Smooth muscle cell (in vitro differentiated cells): ENCODE measurements at regions not wholly inside any gene's neighbourhood (a gene's known extent, or its start where the extent isn't known, plus 50 kb on each side); places are given as distances from the start of the nearest gene placed in this dataset.

Experiments used
- DNase-seq: peaks from one replicate; lab custom pipeline; 2025; ENCODE audit not compliant: unreplicated experiment; lab: John Stamatoyannopoulos, UW
- H2AFZ ChIP-seq: fragments of 200-600 bp; sonication (generic); 2 replicates; pipeline ENCODE4 v1.6.0; 2016; ENCODE audit warnings: antibody characterized with exemption, low read depth, mild to moderate bottlenecking
- H3F3A ChIP-seq: fragments of 200-600 bp; sonication (generic); 2 replicates; pipeline ENCODE4 v1.6.0; 2017; ENCODE audit warnings: antibody characterized with exemption, low read depth
- H3K27ac ChIP-seq: fragments of 200-600 bp; sonication (generic); 2 replicates; pipeline ENCODE4 v1.5.1; 2016; ENCODE audit warnings: low read depth, mild to moderate bottlenecking
- H3K27me3 ChIP-seq: fragments of 200-600 bp; sonication (generic); 2 replicates; pipeline ENCODE4 v1.6.1; 2016; ENCODE audit warnings: low read depth, mild to moderate bottlenecking
- H3K36me3 ChIP-seq: fragments of 200-600 bp; sonication (generic); 2 replicates; pipeline ENCODE4 v1.5.1; 2016; ENCODE audit warnings: low read depth
- H3K4me1 ChIP-seq: fragments of 200-600 bp; sonication (generic); 2 replicates; pipeline ENCODE4 v1.5.1; 2016; ENCODE audit warnings: low read depth
- H3K4me2 ChIP-seq: fragments of 200-600 bp; sonication (generic); 2 replicates; pipeline ENCODE4 v1.6.0; 2016; ENCODE audit warnings: mild to moderate bottlenecking
- H3K4me3 ChIP-seq: fragments of 200-600 bp; sonication (generic); 2 replicates; pipeline ENCODE4 v1.5.1; 2016; ENCODE audit warnings: mild to moderate bottlenecking
- H3K79me2 ChIP-seq: fragments of 200-600 bp; sonication (generic); 2 replicates; pipeline ENCODE4 v1.6.0; 2016; ENCODE audit warnings: low read depth, mild to moderate bottlenecking
- H3K9ac ChIP-seq: fragments of 200-600 bp; sonication (generic); 2 replicates; pipeline ENCODE4 v1.6.0; 2016; ENCODE audit warnings: low read depth
- H3K9me3 ChIP-seq: fragments of 200-600 bp; sonication (generic); replicated peaks from 2 replicates; pipeline ENCODE4 v1.5.1; 2016; ENCODE audit warnings: low read depth
- H4K20me1 ChIP-seq: fragments of 200-600 bp; sonication (generic); 2 replicates; pipeline ENCODE4 v1.6.0; 2016; ENCODE audit warnings: low read depth
- CTCF ChIP-seq: fragments of 200-600 bp; sonication (generic); IDR thresholded peaks from 2 replicates; pipeline ENCODE4 v1.5.1; 2017; ENCODE audit warnings: borderline replicate concordance, mild to moderate bottlenecking, antibody characterized with exemption; ENCODE audit not compliant: insufficient read depth, poor library complexity, severe bottlenecking
- WGBS: methylation state at CpG from one replicate; pipeline ENCODE4 v1.1.7; 2016; ENCODE audit warnings: low lambda C conversion rate; 5-methylcytosine and 5-hydroxymethylcytosine counted together

DNA sequence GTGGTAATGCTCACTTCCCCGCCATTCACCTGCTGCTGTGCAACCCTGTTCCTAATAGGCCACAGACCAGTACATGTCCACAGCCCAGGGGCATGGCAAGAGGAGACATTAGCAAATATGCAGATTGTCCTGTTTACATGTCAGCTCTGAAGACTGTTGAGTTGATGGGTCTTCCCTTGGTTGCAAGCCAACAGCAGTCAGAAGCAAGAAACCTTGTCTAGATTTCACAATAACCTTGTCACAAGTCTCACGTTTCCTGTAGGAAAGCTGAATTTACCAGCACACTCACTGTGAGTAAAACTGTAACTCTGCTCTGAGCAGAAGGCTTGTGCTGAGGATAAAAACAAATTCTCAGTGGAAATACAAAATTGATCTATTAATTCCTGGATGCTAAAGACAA, 195.1 kb downstream of the HLX start:
- H3K4me1 ChIP-seq: no peaks in the 10 kb centered on the region
- no peaks in the 10 kb centered on the region for H3K36me3 ChIP-seq
- no peak for TF ChIP-seq CTCF
- H3K9me3 ChIP-seq: no peaks in the 10 kb centered on the region
- no peak overlapping the region for H2AFZ ChIP-seq
- no peak for DNase-seq
- WGBS: 88% methylated on average over 2 of the region's 2 CpGs
- no peaks in the 10 kb centered on the region for H3K27me3 ChIP-seq
- no peaks in the 10 kb centered on the region for H3K79me2 ChIP-seq
- H3K27ac ChIP-seq: no peak overlapping the region
- no peak overlapping the region for H3K4me2 ChIP-seq
- no peaks in the 10 kb centered on the region for H4K20me1 ChIP-seq
- no peaks in the 10 kb centered on the region for H3F3A ChIP-seq
- H3K4me3 ChIP-seq: no peak overlapping the region
- H3K9ac ChIP-seq: no peak overlapping the region

- no peak for TF ChIP-seq CTCF
- WGBS: 60% methylated on average over 3 of the region's 3 CpGs
- H3K79me2 ChIP-seq: no peaks in the 10 kb centered on the region
Observed at GRCh38 chr1:221075911-221076310, 196.7 kb downstream of the HLX start.

GRCh38 chr1:221076391-221076811, 197.2 kb downstream of the HLX start:
- Histone ChIP-seq H3F3A (no peaks in the 10 kb centered on the region), H3K36me3 (no peaks in the 10 kb centered on the region), H3K4me2 (no peak overlapping the region), H4K20me1 (no peaks in the 10 kb centered on the region), H3K4me1 (no peaks in the 10 kb centered on the region), H3K4me3 (no peak overlapping the region), H3K27me3 (no peaks in the 10 kb centered on the region), H3K79me2 (no peaks in the 10 kb centered on the region), H3K9me3 (no peaks in the 10 kb centered on the region), H2AFZ (no peak overlapping the region), H3K27ac (no peak overlapping the region), H3K9ac (no peak overlapping the region)
- no peak for TF ChIP-seq CTCF
- no peak for DNase-seq
- WGBS: 76% methylated on average over 3 of the region's 3 CpGs

More at GRCh38 chr1:221075911-221076310, 196.7 kb downstream of the HLX start:
- Histone ChIP-seq H3K27ac (no peak overlapping the region), H3K9me3 (no peaks in the 10 kb centered on the region), H2AFZ (peak overlapping the region; percentile 72), H3K9ac (no peak overlapping the region), H3F3A (no peaks in the 10 kb centered on the region), H3K4me1 (no peaks in the 10 kb centered on the region), H4K20me1 (no peaks in the 10 kb centered on the region), H3K4me2 (no peak overlapping the region), H3K4me3 (no peak overlapping the region), H3K36me3 (no peaks in the 10 kb centered on the region), H3K27me3 (no peaks in the 10 kb centered on the region)
- DNase-seq: no peak

DNA sequence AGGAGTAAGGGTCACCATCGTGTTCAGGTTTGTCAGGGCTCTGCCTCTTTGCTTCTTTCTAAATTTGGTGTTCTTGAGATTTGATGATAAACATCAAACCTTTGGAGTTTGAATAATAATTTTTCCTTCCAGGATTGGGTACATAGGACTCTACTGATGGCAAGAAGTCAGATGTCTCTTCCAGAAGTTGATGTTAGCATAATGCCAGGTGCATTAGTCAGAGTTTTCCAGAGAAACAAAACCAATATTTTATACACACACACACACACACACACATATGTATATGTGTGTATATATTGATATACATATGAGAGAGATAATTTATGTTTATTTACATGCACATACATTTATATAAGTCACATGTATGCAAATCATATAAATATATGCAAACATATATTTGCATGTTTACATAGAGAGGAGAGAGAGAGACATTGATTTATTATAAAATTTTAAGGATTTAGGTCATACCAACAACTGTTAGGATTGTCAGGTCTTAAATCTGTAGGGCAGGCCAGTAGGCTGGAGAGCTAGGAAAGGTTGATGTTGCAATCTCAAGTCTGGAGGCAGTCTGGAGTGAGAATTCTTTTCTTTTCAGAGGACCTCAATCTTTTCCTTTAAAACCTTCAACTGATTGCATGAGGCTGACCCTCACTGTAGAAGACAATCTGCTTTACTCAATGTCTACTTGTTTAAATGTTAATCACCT, 199.2 kb downstream of the HLX start:
- WGBS: 94% methylated on average over 1 of the region's 1 CpG
- no peaks in the 10 kb centered on the region for H4K20me1 ChIP-seq
- no peak for TF ChIP-seq CTCF

More for the DNA sequence above, 199.2 kb downstream of the HLX start:
- no peaks in the 10 kb centered on the region for H3K79me2 ChIP-seq
- H3F3A ChIP-seq: no peaks in the 10 kb centered on the region
- no peak overlapping the region for H3K27ac ChIP-seq
- H3K9ac ChIP-seq: no peak overlapping the region
- H3K9me3 ChIP-seq: no peaks in the 10 kb centered on the region
- H3K36me3 ChIP-seq: no peaks in the 10 kb centered on the region
- no peak overlapping the region for H3K4me3 ChIP-seq
- H3K27me3 ChIP-seq: no peaks in the 10 kb centered on the region
- no peak overlapping the region for H3K4me2 ChIP-seq
- H3K4me1 ChIP-seq: no peaks in the 10 kb centered on the region
- no peak for DNase-seq
- H2AFZ ChIP-seq: no peak overlapping the region
